GM18502 (cell line): ENCODE measurements at regions not wholly inside any gene's neighbourhood (a gene's known extent, or its start where the extent isn't known, plus 50 kb on each side); places are given as distances from the start of the nearest gene placed in this dataset.
"Not testable (repeated sequence)": the region's sequence is repeated elsewhere in the genome, so short reads cannot be mapped to it uniquely, and the experiment has no call there.

Experiments used
- ATAC-seq: cut with Tn5 transposase; IDR thresholded peaks from one replicate; pipeline ENCODE4 v1.9.1; 2021; ENCODE audit warnings: mild to moderate bottlenecking; ENCODE audit not compliant: unreplicated experiment, poor library complexity

GRCh38 chr4:66777097-66777496 lies 768.2 kb downstream of the CENPC start:
- no peak for ATAC-seq

GRCh38 chr4:66769441-66769840 lies 775.9 kb downstream of the CENPC start:
- ATAC-seq = no peak

GRCh38 chr4:66767442-66767841 lies 777.9 kb downstream of the CENPC start:
- ATAC-seq = no peak

DNA sequence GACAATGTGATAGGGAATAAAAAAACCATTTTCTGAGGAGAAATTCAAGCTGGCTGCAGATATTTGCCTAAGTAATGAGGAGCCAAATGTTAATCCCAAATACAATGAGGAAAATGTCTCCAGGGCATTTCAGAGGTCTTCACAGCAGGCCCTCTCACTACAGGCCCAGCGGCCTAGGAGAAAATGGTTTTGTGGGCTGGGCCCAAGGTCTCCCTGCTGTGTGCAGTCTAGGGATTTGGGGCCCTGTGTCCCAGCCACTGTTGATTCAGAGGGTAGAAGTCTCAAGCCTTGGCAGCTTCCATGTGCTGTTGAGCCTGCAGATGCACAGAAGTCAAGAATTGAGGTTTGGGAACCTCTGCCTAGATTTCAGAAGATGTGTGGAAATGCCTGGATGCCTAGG lies 778.7 kb downstream of the CENPC start:
- ATAC-seq = no peak

DNA sequence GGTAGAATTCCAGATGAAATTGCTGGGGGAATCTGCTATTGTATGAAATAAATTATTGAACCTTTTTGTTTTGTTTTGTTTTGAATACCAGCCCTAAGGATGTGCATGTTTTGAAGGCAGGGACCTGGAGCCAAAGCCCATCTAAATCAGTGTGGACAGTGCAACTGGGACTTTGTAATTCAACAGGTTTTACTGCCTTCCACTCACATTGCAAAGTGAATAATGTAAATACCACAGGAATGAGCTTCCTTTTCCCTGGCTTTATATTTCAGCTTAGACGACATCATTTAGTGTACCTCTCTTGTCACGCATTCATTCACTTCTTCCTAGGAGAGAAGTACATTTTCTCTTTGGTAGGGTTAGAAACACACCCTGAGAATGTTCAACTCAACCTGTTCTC lies 795.0 kb downstream of the CENPC start:
- ATAC-seq = no peak

GRCh38 chr4:66746918-66747317 lies 798.4 kb downstream of the CENPC start:
- not testable (repeated sequence) for ATAC-seq

GRCh38 chr4:66741081-66741480 lies 804.2 kb downstream of the CENPC start:
- ATAC-seq = no peak

DNA sequence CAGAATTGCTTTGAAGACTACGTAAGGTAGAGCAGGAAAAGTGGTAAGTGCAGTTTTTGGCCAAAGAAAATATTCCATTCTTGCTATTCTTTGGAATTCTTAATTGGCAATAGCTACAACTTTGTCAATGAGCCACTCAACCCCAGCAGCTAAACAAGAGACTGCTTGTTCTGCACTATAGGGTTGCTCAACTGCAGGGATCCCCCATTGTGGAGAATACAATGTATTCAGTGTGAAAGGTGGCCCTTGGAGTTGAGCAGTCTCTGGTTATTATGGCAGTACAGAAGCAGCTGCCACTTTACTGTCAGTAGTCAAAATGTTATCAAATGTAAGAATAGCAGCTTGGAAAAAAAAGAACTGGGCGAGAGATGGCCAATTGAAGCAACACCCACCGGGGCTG lies 808.7 kb downstream of the CENPC start:
- no peak for ATAC-seq

- ATAC-seq = no peak
Measured at GRCh38 chr4:66728280-66728679, 817.0 kb downstream of the CENPC start.

- not testable (repeated sequence) for ATAC-seq
Measured at GRCh38 chr4:66712301-66712921, 832.9 kb downstream of the CENPC start.

DNA sequence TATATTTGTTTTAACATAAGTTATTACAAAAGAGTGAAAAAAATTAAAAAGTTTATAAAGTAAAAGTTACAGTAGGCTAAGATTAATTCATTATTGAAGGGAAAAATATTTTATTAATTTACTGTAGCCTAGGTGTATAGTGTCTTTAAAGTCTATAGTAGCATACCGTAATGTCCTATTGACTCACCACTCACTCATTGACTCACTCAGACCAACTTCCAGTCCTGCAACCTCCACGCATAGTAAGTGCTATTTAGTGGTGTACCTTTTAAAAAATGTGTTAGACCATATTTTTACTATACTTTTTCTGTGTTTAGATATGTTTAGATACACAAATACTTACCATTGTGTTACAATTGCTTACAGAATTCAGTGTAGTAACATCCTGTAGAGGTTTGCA lies 841.1 kb downstream of the CENPC start:
- no peak for ATAC-seq

GRCh38 chr4:66694739-66695138 lies 850.6 kb downstream of the CENPC start:
- no peak for ATAC-seq

- ATAC-seq = no peak
Measured at GRCh38 chr4:66693694-66694093, 851.6 kb downstream of the CENPC start.

- ATAC-seq = no peak
Measured at GRCh38 chr4:66691101-66691500, 854.2 kb downstream of the CENPC start.

GRCh38 chr4:66688674-66689073 lies 856.6 kb downstream of the CENPC start:
- no peak for ATAC-seq

DNA sequence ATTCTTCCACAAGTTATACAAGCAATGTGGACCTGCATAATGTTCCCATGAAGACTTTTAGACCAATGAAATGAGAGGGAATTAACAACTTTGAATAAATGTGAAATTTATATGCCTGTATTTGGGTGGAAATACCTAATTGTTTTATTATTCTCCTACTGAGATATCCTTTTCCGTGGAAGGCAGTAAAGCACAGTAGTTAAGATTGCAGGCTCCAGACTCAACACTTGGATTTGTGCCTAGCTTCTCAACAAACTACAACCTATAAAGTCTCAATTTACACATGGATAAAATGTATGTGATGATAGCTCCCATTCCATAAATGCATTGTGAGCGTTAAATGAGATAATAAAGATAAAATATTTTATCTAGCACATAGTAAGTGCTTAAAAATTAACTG lies 857.8 kb downstream of the CENPC start:
- no peak for ATAC-seq

- no peak for ATAC-seq
Measured at GRCh38 chr4:66681962-66682361, 863.3 kb downstream of the CENPC start.

DNA sequence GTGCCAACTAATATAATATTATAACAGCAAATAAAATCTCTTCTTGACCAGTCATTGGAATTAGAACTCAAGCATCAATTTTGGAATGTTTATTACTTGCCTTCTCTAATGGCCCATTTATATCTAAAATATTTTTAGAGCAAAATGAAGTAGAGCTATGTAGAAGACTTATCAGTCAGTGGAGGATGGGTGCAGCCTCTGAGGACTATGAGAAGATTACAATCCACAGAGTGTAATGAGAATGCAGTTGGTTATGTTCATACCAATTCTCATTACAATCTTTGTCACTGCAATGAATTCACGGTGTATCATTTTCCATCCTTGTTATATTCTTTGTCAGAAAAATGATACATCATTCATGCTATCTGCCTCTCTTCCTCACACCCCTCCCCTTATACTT lies 878.1 kb downstream of the CENPC start:
- ATAC-seq = no peak

DNA sequence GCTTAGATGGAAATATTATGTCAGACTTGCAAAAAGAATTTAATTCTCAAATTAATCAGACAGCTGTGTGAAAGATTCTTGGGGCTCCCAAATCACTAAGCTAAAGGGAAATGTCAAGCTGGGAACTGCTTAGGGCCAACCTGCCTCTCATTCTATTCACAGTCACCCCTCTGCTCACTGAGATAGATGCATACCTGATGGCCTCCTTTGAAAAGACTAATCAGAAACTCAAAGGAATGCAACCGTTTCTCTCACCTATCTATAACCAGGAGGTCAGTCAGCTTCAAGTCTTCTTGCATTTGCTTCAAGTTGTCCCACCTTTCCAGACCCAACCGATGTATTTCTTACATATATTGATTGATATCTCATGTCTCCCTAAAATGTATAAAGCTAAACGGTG lies 882.7 kb downstream of the CENPC start:
- ATAC-seq = no peak

- ATAC-seq = no peak
Measured at GRCh38 chr4:66658809-66659208, 886.5 kb downstream of the CENPC start.

DNA sequence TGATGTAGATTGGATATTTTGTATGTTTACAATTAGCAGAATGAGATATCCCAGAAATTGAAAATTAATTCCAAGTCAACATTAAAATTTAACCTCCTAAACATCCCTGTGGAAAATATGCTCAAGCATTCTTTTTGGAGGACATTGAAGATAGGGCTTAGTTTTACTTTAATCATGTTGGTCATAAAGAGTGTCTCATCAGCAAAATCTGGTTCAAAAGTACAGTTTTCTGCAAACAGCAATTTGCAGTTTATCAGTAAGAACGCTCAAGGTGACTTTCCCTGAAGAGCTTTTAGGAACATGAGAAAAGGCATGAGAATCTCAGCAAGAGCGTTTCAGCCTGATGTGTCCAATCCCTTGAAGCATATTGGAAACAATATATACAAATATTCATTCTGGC lies 889.8 kb downstream of the CENPC start:
- no peak for ATAC-seq

DNA sequence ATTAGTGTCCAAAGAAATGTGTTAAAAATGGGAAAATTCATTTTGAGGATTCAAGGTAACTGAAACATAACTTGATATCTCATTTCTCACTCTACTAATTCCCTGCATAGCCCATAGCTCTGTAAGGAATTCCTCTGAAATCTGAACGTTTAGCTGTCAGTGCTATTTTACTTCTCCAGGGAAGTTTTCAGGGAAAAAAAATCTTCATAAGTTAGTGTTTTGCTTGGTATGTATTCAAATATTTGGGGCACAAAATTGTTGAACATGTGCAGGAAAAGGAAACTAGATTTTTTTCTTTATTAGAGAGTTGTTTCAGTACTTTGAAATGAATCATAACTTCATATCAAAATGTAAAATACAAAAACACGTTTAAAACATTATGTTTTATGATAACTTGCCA lies 891.4 kb downstream of the CENPC start:
- ATAC-seq = no peak

DNA sequence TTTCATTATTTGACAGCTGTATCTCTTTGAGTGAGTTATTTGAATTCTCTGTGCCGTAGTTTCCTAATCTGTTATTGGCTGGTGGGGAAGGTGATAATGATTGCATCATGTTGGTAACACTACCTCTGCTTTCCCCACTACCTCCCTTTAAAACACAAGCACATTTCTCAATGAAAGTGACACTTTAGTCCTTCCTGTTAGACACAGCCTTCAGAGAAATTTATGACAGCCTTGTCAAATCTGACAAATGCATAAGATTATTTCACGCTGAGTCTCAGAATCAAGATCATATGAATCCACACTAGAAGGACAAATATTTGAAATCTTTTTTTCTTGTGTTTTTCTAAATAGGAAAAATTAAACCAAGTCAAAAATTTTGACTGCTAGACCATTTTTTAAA lies 896.1 kb downstream of the CENPC start:
- ATAC-seq = no peak
